ENCODE measurements at regions not wholly inside any gene's neighbourhood (a gene's known extent, or its start where the extent isn't known, plus 50 kb on each side); places are given as distances from the start of the nearest gene placed in this dataset.

DNA sequence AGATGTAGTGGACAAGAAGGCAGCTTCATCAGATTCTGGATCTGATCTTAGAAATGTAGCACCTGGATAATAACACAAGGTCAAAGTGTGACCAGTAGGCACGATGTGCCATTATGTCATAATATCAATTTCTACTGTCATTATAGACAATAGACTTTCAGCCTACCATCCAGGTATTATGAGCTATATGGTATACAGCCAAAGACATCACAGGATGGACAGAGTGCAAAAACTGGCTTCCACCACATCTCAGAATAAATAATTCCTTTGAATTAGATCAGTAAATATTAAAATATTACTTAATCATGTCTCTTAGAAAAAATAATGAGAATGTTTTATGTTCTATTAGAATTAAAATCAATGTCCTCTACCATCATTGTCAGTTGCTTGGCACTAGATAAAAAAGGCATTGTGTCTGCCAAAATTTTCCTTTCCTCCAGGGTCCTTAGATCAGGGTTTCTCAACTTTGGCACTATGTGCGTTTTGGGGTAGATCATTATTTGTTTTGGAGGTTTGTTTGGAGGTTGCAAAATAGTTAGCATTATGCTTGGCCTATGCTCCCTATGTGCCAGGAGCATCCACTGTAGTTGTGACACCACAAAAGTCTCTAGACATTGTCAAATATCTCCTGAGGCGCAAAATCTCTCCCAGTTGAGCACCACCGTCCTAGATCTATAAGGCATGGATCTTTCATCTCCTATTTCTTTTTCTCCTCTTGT, 86.7 kb upstream of the NRIP1 start:
- no peak for DNase-seq (ENCODE audit: low read depth)

DNA sequence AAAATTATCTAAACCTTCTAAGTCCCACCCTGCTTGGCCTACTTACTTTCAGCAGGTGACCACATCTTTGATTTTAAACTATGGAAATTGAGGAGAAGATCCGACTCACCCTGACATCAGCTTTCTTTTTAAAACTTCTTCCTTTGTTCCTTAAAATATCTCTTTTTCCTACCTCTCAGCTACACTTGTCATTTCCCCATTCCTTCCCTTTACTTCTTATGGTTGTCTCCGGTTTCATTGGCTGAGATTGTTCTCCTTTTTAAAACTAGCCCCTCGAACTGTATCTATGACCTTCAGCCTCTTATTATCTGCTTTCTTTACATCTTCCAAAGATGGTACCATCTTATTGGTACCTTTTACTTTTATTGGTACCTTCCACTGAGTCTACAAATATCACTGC, 87.8 kb upstream of the NRIP1 start:
- DNase-seq (ENCODE audit: low read depth), result no peak

DNA sequence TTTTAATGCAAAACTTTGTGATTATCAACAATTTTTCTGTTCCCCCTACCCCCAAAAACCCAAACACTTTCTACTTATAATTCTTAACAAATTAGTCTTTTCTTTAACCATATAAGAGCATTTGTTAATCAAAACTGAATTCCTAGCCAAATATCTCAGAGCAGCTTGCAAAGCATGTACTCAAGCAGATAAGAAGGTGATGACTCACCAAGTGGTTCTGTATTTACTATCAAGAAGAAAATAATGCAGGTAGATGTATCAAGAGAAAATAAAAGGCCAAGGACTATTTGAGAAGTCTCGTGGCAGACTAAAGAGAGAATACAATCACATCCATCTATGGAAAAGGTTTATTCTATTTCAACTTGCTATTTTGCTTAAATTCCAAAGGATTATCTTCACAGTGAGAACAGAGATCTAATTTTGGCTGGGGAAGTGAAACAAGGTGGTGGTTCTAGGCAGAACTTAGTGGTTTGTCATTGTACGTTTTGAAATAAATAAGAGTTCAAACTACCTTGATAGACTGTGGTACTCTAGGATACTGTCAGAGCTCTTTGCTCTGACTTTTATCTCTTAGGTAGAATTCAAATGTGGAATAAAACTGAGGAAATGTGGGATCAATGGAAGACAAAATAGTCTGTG, 94.7 kb upstream of the NRIP1 start:
- no peak for DNase-seq (ENCODE audit: low read depth)

DNA sequence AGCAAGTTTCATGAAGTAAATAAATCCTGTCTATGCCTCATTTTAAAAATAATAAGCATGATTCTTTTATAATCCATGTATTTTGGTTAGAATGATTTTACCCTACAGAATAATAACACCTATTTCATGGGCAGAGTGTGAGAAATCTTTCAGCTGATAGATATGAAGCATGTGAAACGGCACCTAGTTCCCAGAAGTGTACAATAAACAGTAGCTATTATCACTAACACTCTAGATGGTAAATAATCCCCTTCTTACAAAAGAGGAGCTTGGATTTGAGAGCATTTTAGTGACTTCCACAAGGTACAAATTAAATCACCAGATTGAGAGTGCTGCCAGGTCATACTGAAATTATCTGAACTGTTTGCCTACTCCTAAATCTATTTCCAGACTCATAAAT, 95.3 kb upstream of the NRIP1 start:
- DNase-seq (ENCODE audit: low read depth), result no peak

DNA sequence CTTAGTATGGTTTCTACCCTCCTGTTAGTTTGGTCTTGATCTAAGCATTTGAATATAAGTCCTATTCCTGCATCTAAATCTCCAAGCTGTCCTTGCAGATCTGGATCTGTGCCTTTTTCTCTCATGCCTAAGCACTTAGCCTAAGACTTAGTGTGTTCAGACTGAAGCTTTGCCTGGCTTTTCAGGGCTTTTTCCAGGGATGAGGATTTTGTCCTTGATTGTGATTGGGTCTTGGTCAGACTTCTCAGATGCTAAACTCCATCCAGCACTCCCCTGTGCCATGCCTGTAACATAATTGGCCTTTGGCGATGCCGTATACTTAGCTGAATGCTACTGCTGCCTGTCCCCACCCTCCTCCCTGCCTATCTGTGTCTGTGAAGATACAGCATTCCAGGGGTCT, 98.1 kb upstream of the NRIP1 start:
- DNase-seq (ENCODE audit: low read depth), result no peak

DNA sequence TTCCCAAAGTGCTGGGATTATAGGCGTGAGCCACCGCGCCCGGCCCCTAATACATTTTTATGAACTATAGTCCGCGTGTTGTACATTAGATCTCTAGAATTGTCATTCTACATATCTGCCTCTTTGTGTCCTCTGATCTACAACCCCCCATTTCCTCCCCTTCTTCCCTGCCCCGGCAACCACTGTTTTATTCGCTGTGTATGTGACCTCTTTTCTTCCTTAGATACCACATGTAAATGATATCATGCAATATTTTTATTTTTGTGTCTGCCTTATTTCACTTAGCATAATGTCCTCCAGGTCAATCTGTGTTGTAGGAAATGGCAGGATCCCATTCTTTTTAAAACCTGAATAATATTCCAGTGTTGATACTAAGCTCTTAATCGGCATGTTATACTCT, 99.5 kb upstream of the NRIP1 start:
- no peak for DNase-seq (ENCODE audit: low read depth)

DNA sequence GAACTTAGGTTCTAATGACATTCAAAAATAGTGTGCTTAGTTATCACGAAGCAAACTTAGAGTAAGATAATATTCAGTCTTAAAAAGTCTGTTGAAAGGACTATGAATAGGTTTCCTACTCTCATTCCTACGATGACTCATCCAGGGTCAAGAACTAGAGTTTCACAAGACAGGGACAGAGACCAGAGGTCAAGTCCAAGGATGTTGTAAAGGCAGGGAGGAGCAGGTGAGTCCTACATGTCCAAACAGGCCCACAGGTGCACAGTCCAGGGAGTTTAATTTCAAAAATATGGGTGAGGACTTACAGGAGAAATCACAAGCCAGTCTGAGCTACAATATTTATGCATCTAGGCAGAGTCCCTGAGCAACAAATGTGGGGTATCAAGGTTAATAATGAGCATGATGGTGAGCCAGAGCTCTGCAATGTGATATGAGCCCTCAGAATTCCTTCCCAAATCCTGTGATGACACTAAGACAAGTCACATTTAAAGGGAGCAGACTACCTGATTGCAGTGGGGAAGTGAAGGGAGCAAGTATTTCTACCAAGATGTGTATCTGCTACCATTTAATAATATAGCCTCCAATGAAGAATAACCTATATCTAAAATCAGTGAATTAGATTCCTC, 100.0 kb upstream of the NRIP1 start:
- DNase-seq (ENCODE audit: low read depth), result peak; percentile 17

DNA sequence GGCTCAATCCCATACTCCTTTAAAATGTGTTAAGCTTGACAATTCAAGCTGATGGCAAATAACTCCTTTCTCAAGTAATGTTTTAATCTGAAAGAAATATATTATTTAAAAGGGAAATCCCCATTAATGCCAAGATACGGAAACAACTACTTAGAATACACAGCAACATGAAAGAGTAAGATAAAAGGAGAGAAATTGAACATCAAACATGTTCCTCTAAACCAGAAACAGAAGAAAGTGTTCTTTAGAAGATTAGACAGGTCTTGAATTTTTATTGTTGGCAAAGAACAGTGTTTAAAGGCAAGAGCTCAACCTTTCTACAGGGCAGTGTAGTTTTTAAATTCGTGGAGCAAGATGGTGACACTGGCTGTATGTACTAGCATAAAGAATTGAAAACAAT, 105.8 kb upstream of the NRIP1 start:
- DNase-seq (ENCODE audit: low read depth), result no peak

DNA sequence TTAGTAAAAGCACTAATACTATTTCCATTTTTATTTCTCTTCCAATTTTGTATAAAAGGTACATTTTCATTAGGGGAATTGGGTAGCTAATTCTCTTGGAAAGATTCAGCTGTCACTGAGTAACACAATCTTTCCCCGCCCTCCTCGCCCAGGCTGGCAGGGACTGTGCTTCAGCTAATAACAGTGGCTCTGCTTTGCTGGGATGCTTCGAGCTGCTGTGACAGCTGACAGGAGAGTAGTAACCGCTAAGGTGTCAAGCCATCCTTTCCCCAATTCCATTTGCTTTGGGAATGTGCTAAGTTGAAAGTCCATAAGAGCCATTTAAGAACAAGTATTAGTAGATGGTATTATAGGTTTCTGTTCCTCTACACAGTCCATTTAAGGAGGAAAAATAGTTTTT, 106.7 kb upstream of the NRIP1 start:
- no peak for DNase-seq (ENCODE audit: low read depth)

DNA sequence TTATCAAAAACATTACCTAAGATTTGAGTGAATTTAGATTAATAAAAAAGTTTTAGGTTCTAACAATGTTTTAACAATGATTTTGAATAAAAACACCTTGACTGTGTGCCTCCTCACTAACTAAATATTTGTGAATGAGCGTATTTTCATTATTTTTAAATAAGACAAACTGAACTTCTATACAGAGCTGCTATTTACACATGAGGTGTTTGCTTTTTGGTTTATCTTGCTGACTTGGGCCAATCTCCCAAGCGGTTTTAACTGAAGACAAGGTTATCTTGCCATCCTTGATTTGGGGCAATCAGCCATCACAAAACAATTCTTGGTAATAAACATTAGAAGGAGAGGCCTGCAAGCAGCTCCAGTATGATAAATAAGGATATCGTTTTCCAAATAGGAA, 108.2 kb upstream of the NRIP1 start:
- no peak for DNase-seq (ENCODE audit: low read depth)

DNA sequence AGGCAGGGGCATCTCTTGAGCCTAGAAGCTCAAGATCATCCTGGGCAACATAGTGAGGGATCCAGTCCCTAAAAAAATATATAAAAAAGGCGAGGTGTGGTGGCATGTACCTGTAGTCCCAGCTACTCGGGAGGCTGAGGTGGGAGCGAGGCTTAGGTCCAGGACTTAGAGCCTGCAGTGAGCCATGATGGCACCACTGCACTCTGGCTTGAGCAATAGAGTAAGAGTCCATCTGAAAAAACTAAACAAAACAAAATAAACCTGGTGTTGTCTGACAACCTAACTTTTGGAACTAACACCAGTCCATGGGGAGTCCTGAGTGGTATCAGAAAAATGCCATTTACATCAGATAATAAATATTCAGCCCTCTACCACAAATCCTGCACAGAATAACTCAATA, 110.1 kb upstream of the NRIP1 start:
- DNase-seq (ENCODE audit: low read depth), result no peak

DNA sequence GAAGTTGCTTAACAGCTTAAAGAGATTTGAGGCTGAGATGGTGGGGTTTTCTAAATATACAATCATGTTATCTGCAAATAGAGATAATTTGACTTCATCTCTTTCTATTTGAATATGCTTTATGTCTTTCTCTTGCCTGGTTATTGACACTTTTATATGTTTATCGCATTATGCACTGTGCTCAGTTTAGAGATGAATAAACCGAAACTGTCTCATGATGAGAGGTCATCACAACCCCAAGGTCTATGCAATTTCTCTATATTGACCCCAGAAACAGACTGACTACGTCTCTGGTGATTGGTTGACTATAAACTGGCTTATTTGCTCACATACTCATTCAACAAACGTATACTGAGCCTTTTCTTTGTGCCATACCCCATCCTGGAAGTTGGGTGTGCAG, 117.9 kb upstream of the NRIP1 start:
- DNase-seq (ENCODE audit: low read depth), result no peak

DNA sequence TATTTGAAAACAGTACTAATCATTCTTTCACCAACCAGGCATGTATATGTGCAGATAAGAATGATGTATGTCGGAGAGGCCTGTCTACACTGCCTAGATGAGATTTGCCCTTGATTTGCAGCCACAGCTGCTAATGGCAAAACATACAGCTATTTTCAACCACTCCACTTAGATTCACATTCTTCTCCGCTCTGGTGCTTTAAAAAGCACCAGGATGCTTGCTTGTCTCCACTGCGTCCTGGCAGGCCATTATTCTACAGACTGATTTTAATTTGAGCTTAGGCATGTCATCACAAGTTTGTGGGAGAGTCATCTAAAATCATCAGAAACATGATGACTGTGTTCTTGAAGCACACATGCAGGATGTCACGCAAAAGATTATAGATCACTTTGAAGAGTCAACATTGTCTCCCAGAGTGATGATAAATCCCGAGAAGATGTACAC, 119.0 kb upstream of the NRIP1 start:
- no peak for DNase-seq (ENCODE audit: low read depth)

DNA sequence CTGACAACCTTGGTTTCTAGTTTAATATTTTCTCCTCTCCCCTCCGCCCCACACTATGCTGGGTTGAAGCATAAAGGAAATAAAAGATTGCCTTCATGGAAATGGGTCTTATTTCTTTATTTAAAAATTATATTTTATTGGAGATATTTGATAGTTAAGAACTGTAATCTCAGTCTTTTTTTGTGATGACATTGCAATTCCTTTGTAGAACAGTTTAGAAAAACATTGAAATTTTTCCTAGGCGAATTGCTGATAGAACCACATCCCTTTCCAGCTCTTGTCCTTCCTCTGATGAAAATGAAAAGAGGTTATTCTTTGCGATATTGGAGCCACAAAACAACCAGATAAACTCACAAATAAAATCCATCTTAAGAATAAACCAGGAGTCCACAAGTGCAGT, 125.6 kb upstream of the NRIP1 start:
- DNase-seq (ENCODE audit: low read depth), result no peak

DNA sequence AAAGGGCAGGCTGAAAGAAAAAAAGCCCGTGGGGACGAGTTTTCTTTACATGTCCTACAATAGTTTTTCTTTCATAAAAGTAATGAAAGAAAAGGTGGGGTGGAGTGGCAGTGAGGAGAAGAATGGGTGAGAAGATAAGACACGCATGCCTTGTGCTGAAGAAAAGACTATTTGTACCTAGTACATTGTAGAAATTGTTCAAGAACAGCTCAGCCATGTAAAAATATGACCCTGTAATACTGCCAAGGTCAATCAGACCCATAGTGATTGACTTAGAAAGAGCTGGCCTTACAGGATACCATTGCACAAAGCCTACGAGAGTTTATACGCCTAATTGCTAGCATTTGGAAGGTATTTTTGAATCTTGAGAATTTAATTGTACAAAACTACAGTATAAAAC, 126.0 kb upstream of the NRIP1 start:
- no peak for DNase-seq (ENCODE audit: low read depth)

DNA sequence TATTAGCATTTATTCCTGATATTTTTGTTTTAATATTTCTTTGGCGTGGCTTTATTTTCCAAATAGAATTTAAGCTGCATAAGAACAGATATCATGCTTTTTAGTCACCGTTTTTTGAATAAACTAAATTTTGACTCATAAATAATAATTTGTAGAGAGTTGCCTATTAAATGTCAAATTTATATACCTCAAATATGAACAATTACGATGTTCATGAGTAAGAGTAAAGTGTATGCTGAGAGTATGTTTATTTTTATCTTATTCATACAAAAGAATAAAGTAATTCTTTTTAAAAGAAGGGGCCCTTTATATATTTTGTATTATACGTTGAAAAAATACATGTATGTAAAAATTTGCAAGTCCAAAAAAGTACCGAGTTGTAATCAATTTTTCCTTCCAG, 126.5 kb upstream of the NRIP1 start:
- DNase-seq (ENCODE audit: low read depth), result no peak

DNA sequence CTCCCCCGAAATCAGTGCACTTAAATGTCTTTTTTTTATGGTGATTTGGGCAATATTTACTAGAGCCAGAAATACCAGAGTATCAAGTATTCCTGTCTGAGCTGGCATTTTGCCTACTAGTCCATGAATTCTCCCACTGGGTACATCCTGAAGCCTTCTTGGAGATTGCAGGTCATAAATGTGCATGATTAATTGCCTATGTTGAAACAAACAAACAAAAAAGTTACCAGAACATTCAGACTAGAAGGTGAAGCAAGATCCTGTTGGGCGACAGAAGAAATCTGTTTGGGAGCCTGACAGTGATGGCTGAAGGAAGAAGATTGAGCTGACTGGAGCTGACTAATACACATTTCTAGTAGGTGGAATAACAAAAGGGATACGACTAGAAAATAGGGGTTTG, 127.4 kb upstream of the NRIP1 start:
- DNase-seq (ENCODE audit: low read depth), result peak; percentile 21

DNA sequence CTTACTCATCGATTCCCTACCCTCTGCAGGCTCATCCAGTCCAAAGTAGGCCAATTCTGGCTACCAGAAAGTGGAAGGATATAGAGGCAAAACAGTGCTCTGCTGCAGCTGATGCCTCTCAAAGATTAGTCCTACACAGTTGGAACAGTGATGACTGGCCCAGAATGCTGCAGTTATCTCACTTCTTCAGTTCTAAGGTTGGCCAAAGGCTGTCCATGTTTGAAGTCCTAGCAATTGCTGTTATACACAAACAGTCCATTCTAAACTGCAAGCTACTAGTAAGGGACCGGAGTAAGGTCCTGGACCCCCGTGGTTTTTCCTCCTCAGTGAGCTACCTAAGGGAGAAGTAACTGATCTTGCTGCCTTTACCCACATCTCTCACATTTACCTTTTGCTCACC, 129.1 kb upstream of the NRIP1 start:
- DNase-seq (ENCODE audit: low read depth), result no peak

DNA sequence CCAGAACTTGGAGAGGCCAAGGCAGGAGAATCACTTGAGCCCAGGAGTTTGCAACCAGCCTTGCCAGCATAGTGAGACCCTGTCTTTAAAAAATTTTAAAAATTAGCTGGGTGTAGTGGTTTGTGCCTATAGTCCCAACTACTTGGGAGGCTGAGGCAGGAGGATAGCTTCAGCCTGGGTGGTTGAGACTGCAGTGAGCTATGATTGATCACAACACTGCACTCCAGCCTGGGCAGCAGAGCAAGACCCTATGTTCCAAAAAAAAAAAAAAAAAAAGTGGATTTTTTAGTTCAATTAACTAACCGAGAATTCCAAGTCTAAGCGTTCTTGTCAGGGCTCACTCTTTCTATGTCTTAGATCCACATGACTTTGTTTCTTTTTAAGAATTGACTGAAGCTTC, 130.3 kb upstream of the NRIP1 start:
- DNase-seq (ENCODE audit: low read depth), result no peak

DNA sequence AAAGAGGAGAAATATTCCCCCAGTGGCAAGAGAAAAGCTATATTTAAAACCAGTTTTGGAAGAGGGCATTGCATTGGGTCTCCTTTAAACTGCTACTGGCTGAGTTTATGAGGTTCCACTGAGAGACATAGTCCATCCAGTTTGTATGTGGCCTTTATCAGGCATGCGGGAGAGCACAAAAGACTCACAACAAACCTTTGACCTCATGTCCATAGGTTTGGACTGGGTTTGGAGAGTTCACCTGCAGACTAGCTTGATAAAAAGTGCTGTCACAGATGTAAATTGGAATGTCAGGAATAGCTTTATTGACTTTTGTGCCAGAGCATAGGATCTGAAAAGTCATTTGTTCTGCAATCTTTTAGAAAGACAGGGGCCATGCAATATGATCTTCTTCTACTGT, 131.0 kb upstream of the NRIP1 start:
- no peak for DNase-seq (ENCODE audit: low read depth)

DNA sequence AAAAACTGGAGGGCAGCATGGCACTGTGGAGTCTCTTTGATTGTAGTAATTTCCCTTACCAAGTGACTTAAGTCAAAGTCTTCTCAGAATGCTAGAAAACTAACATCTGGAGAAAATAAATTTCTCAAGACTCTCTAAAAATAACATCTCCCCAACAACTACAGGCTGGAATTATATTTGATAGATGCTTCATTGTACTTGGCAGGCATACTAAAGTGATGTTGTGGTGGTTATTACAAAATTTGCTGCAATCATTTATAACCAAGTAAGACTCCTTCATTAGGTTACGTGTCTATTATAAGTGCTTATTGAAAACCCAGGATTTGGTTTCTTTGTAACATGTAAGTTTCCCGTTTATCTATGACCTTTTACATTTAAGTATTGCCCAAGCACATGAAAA, 132.9 kb upstream of the NRIP1 start:
- no peak for DNase-seq (ENCODE audit: low read depth)

DNA sequence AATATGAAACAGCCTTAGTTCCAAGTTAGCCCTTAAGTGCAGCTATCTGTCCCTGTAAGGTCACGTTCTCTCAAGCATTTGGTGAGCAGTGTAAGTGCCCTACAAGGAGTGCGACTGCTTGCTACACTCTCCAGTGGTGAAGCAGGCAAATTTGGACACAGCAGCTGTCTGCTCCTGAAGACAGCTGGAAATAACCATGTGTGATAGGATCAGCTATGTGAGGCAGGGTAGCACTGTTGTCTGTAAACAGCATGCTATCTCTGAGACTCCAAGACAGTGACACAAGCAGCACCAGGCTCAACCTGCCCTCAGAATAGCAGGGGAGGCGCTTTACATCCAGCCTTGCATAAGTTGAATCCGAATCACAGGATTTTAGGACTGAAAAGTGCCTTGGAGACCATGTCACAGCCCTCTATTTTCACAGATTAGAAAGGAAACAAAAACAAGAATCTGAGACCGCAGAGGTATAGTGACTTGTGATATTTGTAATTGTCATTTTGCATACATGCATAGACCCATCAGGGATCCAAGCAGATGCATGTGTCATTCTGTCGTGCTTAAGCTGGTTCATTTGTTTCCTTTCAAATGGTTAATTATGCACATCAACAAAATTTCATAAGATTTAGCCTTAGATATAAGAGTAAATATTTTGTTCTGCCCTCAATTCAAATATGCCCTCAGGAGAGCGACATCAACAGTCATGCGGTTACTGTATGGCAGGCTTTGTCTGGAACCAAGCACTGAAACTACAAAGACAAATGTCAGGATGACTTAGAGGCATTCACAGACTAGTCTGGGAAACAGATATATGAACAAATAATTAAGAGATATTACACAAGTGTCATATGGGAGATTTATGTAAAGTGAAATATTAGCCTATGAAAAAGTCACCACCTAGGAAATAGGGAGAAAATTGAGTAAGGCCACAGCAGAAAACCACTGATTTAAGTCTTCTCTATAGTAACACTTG, 134.9 kb upstream of the NRIP1 start:
- no peak for DNase-seq (ENCODE audit: low read depth)
